ENCODE measurements at regions not wholly inside any gene's neighbourhood (a gene's known extent, or its start where the extent isn't known, plus 50 kb on each side); places are given as distances from the start of the nearest gene placed in this dataset.
"Not testable (repeated sequence)": the region's sequence is repeated elsewhere in the genome, so short reads cannot be mapped to it uniquely, and the experiment has no call there.

DNA sequence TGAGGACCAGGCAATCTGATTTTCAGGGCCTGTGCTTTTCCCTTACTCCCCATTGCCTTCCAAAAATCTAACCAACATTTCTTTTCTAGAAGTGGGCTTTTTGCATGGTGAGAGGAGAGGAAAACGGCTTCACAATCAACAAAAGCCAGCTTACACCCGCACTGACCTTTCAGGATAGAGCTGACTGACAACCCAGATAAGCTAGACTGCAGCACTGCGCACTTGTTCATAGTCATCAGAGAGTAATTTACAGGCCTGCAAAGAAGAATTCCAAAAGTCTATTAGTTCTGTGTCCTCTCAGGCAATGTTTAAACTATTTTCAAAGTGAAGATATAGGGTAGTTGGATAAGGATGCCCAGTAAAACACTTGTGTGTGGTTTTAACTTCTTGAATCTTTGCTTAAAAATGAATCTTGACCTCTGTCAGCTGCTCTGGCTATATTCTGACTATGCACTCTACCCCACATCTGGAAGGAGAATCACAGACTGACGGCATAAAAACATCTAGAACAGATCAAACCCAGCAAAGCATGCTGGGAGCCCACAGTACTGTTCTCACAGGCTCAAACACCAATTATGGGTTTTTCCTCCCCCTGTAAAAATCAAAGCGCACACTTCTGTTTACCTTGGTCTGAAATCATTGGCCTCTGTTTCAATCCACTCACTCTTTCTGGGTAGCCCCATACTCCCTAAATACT is 172.0 kb downstream of the ZNF92 start:
- not testable (repeated sequence) for H3K27me3 ChIP-seq (ENCODE audit: low read depth, low read length); H3K36me3 ChIP-seq (ENCODE audit: control insufficient read depth in 1 of 2, insufficient read depth in 2 of 2, low read length in 2 of 2); H3K4me1 ChIP-seq (ENCODE audit: control insufficient read depth in 1 of 2, insufficient read depth in 2 of 2, low read length in 2 of 2); H3K27ac ChIP-seq (ENCODE audit: low read length); H3K9me3 ChIP-seq (ENCODE audit: control insufficient read depth in 1 of 2, low read length in 2 of 2); H3K4me3 ChIP-seq (ENCODE audit: low read depth in 1 of 2, low read length in 2 of 2)

DNA sequence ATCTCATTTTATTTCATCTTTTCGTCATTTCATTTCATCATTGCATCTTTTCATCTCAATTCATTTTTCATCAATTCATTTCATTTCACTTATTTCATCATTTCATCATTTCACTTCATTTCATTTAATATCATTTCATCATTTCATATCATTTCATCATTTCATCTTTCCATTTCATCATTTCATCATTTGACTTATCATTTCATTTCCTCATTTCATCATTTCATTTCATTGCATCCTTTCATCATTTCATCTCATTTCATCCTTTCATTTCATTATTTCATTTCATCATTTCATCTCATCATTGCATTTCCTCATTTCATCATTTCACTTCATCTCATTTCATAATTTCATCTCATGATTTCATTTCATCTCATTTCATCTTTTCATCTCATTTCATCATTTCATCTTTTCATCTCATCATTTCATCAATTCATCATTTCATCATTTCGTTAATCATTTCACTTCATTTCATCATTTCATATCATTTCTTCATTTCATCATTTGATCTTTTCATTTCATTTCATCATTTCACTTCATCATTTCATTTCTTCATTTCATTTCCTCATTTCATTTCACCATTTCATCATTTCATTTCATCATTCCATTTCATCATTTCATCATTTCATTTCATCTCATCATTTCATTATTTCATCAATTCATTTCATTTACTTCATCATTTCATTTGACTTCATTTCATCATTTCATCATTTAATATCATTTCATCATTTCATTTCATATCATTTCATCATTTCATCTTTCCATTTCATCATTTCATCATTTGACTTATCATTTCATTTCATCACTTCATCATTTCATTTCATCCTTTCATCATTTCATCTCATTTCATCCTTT is 176.2 kb downstream of the ZNF92 start:
- not testable (repeated sequence) for H3K4me3 ChIP-seq (ENCODE audit: low read depth in 1 of 2, low read length in 2 of 2); H3K27ac ChIP-seq (ENCODE audit: low read length); H3K27me3 ChIP-seq (ENCODE audit: low read depth, low read length); H3K9me3 ChIP-seq (ENCODE audit: control insufficient read depth in 1 of 2, low read length in 2 of 2); H3K36me3 ChIP-seq (ENCODE audit: control insufficient read depth in 1 of 2, insufficient read depth in 2 of 2, low read length in 2 of 2); H3K4me1 ChIP-seq (ENCODE audit: control insufficient read depth in 1 of 2, insufficient read depth in 2 of 2, low read length in 2 of 2)

DNA sequence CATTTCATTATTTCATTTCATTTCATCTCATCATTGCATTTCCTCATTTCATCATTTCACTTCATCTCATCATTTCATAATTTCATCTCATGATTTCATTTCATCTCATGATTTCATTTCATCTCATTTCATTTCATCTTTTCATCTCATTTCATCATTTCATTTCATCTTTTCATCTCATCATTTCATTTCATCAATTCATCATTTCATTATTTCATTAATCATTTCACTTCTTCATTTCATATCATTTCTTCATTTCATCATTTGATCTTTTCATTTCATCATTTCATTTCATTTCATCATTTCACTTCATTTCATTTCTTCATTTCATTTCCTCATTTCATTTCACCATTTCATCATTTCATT is 176.8 kb downstream of the ZNF92 start:
- not testable (repeated sequence) for H3K27me3 ChIP-seq (ENCODE audit: low read depth, low read length); H3K9me3 ChIP-seq (ENCODE audit: control insufficient read depth in 1 of 2, low read length in 2 of 2); H3K4me1 ChIP-seq (ENCODE audit: control insufficient read depth in 1 of 2, insufficient read depth in 2 of 2, low read length in 2 of 2); H3K27ac ChIP-seq (ENCODE audit: low read length); H3K4me3 ChIP-seq (ENCODE audit: low read depth in 1 of 2, low read length in 2 of 2); H3K36me3 ChIP-seq (ENCODE audit: control insufficient read depth in 1 of 2, insufficient read depth in 2 of 2, low read length in 2 of 2)

DNA sequence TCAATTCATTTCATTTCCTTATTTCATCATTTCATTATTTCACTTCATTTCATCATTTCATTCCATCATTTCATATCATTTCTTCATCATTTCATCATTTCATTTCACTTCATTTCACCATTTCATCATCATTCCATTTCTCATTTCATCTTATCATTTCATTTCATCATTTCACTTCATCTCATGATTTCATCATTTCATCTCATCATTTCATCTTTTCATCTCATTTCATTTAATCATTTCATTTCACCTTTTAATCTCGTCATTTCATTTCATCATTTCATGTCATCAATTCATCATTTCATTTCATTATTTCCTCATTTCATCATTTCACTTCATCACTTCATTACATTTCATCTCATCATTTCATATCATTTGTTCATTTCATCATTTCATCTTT is 177.4 kb downstream of the ZNF92 start:
- H3K27me3 ChIP-seq (ENCODE audit: low read depth, low read length); H3K9me3 ChIP-seq (ENCODE audit: control insufficient read depth in 1 of 2, low read length in 2 of 2); H3K4me1 ChIP-seq (ENCODE audit: control insufficient read depth in 1 of 2, insufficient read depth in 2 of 2, low read length in 2 of 2); H3K36me3 ChIP-seq (ENCODE audit: control insufficient read depth in 1 of 2, insufficient read depth in 2 of 2, low read length in 2 of 2); H3K4me3 ChIP-seq (ENCODE audit: low read depth in 1 of 2, low read length in 2 of 2); H3K27ac ChIP-seq (ENCODE audit: low read length): not testable (repeated sequence)

DNA sequence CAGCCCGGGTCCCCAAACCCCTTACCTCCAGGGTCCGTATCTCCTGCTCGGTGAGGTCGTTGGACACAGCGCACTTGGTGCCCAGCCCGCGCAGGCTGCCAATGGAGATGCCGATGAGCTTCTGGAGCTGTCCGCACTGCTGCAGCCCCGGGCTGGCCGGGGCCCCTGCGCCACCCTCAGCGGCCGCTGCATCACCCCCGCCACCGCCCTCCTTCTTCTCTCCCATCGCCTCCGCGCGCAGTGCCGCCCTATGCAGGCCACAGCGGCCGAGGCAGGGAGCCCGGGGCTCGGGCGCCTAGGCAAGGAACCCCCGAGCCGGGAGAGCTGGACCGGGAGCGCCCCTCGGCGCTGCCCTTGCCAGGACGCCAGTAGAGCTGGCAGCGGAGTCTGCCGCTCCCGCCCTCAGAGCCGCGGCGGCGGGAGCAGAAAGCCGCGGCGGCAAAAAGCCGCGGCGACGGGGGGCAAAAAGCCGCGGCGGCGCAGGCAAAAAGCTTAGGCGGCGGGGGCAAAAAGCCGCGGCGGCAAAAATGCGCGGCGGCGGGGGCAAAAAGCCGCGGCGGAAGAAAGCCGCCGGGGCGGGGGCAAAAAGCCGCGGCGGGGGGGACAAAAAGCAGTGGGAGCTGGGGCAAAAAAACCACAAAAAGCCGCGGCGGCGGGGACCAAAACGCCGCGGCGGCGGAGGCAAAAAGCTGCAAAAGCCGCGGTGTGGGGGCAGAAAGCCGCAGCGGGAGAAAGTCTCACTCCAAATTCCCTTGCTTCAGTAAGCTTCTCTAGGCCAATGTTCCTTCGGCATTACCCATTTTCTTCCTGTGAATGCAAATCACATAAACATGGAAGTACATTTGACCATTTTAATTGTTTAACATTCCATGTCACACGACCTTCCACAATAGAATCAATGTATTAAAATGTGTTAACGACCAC is 181.2 kb downstream of the ZNF92 start:
- H3K4me3 ChIP-seq (ENCODE audit: low read depth in 1 of 2, low read length in 2 of 2); H3K36me3 ChIP-seq (ENCODE audit: control insufficient read depth in 1 of 2, insufficient read depth in 2 of 2, low read length in 2 of 2): not testable (repeated sequence)

DNA sequence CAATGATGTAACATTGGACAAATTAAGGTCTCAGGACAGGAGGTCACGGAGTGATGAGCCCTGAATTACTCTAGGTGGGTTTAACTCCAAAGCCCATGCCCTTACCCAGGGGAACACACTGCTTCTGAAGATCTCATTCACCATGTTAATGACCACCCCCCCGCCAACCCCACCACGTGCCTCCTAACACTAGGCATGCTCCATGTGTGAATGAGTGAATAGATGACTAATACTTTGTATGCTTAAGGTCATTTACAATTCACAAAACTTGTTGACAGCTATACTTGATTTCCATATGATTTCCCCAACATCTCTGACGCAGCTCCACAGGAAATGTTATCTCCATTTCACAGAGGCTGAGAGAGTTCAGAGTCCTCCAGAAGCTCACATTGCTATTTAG is 184.9 kb downstream of the ZNF92 start:
- H3K27ac ChIP-seq (ENCODE audit: low read length); H3K4me3 ChIP-seq (ENCODE audit: low read depth in 1 of 2, low read length in 2 of 2); H3K36me3 ChIP-seq (ENCODE audit: control insufficient read depth in 1 of 2, insufficient read depth in 2 of 2, low read length in 2 of 2); H3K27me3 ChIP-seq (ENCODE audit: low read depth, low read length); H3K4me1 ChIP-seq (ENCODE audit: control insufficient read depth in 1 of 2, insufficient read depth in 2 of 2, low read length in 2 of 2); H3K9me3 ChIP-seq (ENCODE audit: control insufficient read depth in 1 of 2, low read length in 2 of 2): not testable (repeated sequence)

More for the DNA sequence above, 181.2 kb downstream of the ZNF92 start:
- H3K27ac ChIP-seq (ENCODE audit: low read length); H3K9me3 ChIP-seq (ENCODE audit: control insufficient read depth in 1 of 2, low read length in 2 of 2); H3K27me3 ChIP-seq (ENCODE audit: low read depth, low read length); H3K4me1 ChIP-seq (ENCODE audit: control insufficient read depth in 1 of 2, insufficient read depth in 2 of 2, low read length in 2 of 2): not testable (repeated sequence)

DNA sequence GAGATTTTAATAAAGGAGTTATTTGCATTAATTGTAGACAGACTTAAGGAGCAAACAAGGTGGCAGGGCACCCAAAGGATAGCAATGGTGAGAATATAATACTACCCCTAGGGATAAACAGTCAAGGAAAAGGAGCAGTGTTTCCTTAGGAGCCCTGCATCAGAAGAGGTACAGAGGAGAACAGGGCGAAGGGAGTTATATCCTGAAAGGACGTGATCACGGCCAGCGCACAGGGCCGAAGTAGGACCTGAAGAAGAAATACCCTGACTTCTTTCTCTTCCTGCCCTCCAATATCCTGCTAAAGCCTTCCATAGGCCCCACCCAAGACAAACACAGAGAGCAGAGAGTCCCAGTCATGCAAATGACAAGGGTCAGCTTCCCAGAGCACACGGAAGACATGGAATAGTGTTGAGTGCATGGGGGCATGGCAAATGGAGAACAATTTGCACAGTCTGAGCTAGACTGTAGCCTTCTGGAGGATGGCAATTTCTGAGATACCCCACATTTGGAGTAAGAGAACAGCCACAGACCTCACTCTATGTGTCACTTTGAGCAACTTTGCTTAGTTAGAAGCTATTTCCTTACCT is 188.2 kb downstream of the ZNF92 start:
- not testable (repeated sequence) for H3K27ac ChIP-seq (ENCODE audit: low read length); H3K4me3 ChIP-seq (ENCODE audit: low read depth in 1 of 2, low read length in 2 of 2); H3K27me3 ChIP-seq (ENCODE audit: low read depth, low read length); H3K4me1 ChIP-seq (ENCODE audit: control insufficient read depth in 1 of 2, insufficient read depth in 2 of 2, low read length in 2 of 2); H3K36me3 ChIP-seq (ENCODE audit: control insufficient read depth in 1 of 2, insufficient read depth in 2 of 2, low read length in 2 of 2); H3K9me3 ChIP-seq (ENCODE audit: control insufficient read depth in 1 of 2, low read length in 2 of 2)

DNA sequence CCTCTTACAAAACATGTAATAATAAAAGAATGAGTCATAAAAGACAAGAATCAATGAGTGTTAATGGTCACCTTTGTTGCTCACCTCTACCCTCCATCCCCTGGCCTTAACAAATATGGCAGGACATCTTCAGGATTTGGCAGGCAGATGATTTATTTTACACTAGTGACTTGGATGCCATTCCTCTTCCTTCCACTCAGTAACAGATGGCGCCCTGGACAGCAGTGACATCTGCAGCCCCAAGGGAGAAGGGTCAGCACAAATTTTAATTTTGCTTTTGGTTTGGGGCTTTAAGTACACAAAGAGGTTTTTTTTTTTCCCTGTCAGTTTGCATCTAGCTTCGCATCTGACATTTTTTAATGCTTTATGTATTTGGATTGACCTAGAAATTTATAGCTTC is 188.9 kb downstream of the ZNF92 start:
- not testable (repeated sequence) for H3K4me3 ChIP-seq (ENCODE audit: low read depth in 1 of 2, low read length in 2 of 2); H3K4me1 ChIP-seq (ENCODE audit: control insufficient read depth in 1 of 2, insufficient read depth in 2 of 2, low read length in 2 of 2); H3K27ac ChIP-seq (ENCODE audit: low read length); H3K36me3 ChIP-seq (ENCODE audit: control insufficient read depth in 1 of 2, insufficient read depth in 2 of 2, low read length in 2 of 2); H3K27me3 ChIP-seq (ENCODE audit: low read depth, low read length); H3K9me3 ChIP-seq (ENCODE audit: control insufficient read depth in 1 of 2, low read length in 2 of 2)

DNA sequence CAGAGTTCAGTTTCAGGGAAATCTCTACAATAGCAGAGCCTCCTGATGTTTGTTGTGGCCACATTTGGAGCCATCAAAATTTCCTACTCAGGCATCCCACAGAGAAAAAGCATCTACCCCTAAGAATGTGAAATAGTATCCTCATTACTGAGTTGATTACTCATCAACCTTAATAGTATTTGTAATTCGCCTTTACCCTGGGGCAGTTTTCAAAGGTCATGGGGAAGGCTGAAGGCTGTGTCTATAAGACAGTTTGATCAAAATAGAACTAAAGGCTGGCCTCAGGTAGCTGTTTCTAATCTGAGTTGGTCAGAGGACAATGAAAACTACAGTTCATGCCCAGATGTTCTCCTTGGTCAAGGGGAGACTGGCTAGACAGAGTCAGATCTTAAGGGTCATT is 189.7 kb downstream of the ZNF92 start:
- H3K36me3 ChIP-seq (ENCODE audit: control insufficient read depth in 1 of 2, insufficient read depth in 2 of 2, low read length in 2 of 2); H3K4me3 ChIP-seq (ENCODE audit: low read depth in 1 of 2, low read length in 2 of 2); H3K27me3 ChIP-seq (ENCODE audit: low read depth, low read length); H3K9me3 ChIP-seq (ENCODE audit: control insufficient read depth in 1 of 2, low read length in 2 of 2); H3K27ac ChIP-seq (ENCODE audit: low read length); H3K4me1 ChIP-seq (ENCODE audit: control insufficient read depth in 1 of 2, insufficient read depth in 2 of 2, low read length in 2 of 2): not testable (repeated sequence)

DNA sequence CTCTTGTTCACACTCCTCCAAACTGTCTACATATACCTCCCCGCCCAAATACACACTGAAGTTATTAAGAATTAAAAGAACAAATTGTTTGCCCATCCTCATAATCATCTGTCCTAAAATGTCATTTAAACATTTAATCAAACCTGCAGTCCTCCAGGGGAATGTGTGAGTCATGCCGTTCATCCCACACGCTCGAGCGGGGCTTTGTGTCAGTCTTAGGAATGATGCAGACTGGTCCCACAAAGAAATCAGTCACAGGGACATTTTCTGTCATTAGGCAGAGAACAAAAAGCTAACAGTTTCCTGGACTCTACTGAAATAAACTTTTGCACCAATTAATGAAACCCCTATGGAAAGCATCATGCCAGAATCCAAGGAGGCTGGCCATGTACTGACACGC is 194.6 kb downstream of the ZNF92 start:
- not testable (repeated sequence) for H3K4me1 ChIP-seq (ENCODE audit: control insufficient read depth in 1 of 2, insufficient read depth in 2 of 2, low read length in 2 of 2); H3K36me3 ChIP-seq (ENCODE audit: control insufficient read depth in 1 of 2, insufficient read depth in 2 of 2, low read length in 2 of 2); H3K27me3 ChIP-seq (ENCODE audit: low read depth, low read length); H3K4me3 ChIP-seq (ENCODE audit: low read depth in 1 of 2, low read length in 2 of 2); H3K9me3 ChIP-seq (ENCODE audit: control insufficient read depth in 1 of 2, low read length in 2 of 2); H3K27ac ChIP-seq (ENCODE audit: low read length)

DNA sequence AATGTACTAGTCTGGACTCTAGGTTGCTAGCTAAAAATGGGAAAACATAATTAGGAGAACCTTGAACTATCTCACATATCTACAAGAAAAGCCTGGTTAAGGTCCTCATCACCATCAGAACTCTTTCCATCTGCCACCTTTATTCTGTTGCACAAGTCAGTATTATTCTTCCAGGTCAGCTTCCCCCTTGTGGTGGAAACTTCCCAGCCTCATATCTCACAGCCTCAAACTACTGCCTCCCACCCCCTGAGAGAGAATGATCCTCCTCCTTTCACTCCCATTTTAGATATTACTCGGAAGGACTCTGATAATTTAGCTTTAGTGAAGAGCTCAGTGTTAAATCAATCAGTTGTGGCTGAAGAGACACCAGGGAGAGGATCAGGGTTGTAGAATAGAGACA is 197.3 kb downstream of the ZNF92 start:
- not testable (repeated sequence) for H3K4me1 ChIP-seq (ENCODE audit: control insufficient read depth in 1 of 2, insufficient read depth in 2 of 2, low read length in 2 of 2); H3K36me3 ChIP-seq (ENCODE audit: control insufficient read depth in 1 of 2, insufficient read depth in 2 of 2, low read length in 2 of 2); H3K27ac ChIP-seq (ENCODE audit: low read length); H3K4me3 ChIP-seq (ENCODE audit: low read depth in 1 of 2, low read length in 2 of 2); H3K9me3 ChIP-seq (ENCODE audit: control insufficient read depth in 1 of 2, low read length in 2 of 2); H3K27me3 ChIP-seq (ENCODE audit: low read depth, low read length)

Data from muscle layer of duodenum (tissue), 2 donors.